Activated naive CD4-positive, alpha-beta T cell treated with anti-CD3 and anti-CD28 coated beads for 36 hours (primary cell): ENCODE measurements at regions not wholly inside any gene's neighbourhood (a gene's known extent, or its start where the extent isn't known, plus 50 kb on each side); places are given as distances from the start of the nearest gene placed in this dataset.
"Not testable (repeated sequence)": the region's sequence is repeated elsewhere in the genome, so short reads cannot be mapped to it uniquely, and the experiment has no call there.

ENCODE experiments used
- CTCF ChIA-PET: fragments of 350-600 bp; sonication (Branson Sonifier 250); formaldehyde crosslinking; loops from one replicate; lab custom pipeline; 2021; ENCODE audit warnings: antibody characterized with exemption; lab: Charles Lee
- DNase-seq: peaks from one replicate; pipeline ENCODE4 v3.0.0-alpha.2; 2020
- H3K27ac Mint-ChIP-seq: one replicate; pipeline ENCODE4 v1.8.0; 2021; ENCODE audit warnings: mild to moderate bottlenecking, mixed read lengths
- H3K27me3 Mint-ChIP-seq: one replicate; pipeline ENCODE4 v1.8.0; 2021; ENCODE audit warnings: low read depth, mixed read lengths
- H3K36me3 Mint-ChIP-seq: one replicate; pipeline ENCODE4 v1.8.0; 2021; ENCODE audit warnings: low read depth, mixed read lengths
- H3K4me1 Mint-ChIP-seq: one replicate; pipeline ENCODE4 v1.8.0; 2021; ENCODE audit warnings: low read depth, mixed read lengths
- H3K4me3 Mint-ChIP-seq: one replicate; pipeline ENCODE4 v1.8.0; 2021; ENCODE audit warnings: mild to moderate bottlenecking, moderate library complexity, mixed read lengths
- H3K9me3 Mint-ChIP-seq: one replicate; pipeline ENCODE4 v1.8.0; 2021; ENCODE audit warnings: mixed read lengths
- intact Hi-C: fragments of 100-400 bp; cut with micrococcal nuclease; formaldehyde crosslinking; loops from one replicate; pipeline ENCODE4 v1.15.1; 2023

- DNase-seq: no peak
- CTCF ChIA-PET: no interaction called here
These were observed 331.5 kb downstream of the NKX6-1 start for GRCh38 chr4:84167564-84167963.

GRCh38 chr4:84167093-84167492 is 332.0 kb downstream of the NKX6-1 start:
- H3K9me3 Mint-ChIP-seq: no peaks in the 10 kb centered on the region
- H3K27me3 Mint-ChIP-seq: peaks cover 7% of the 10 kb centered on the region
- intact Hi-C loops: no loop called here
- H3K4me1 Mint-ChIP-seq: no peaks in the 10 kb centered on the region
- no peak for DNase-seq
- no peak overlapping the region for H3K4me3 Mint-ChIP-seq
- CTCF ChIA-PET: no interaction called here
- H3K27ac Mint-ChIP-seq: no peak overlapping the region
- no peaks in the 10 kb centered on the region for H3K36me3 Mint-ChIP-seq

More at GRCh38 chr4:84167564-84167963, 331.5 kb downstream of the NKX6-1 start:
- no peak overlapping the region for H3K4me3 Mint-ChIP-seq
- H3K27me3 Mint-ChIP-seq: peaks cover 2% of the 10 kb centered on the region
- intact Hi-C loops: no loop called here
- no peaks in the 10 kb centered on the region for H3K4me1 Mint-ChIP-seq
- H3K27ac Mint-ChIP-seq: no peak overlapping the region
- H3K36me3 Mint-ChIP-seq: no peaks in the 10 kb centered on the region
- H3K9me3 Mint-ChIP-seq: no peaks in the 10 kb centered on the region

GRCh38 chr4:84166486-84166885 is 332.6 kb downstream of the NKX6-1 start:
- no peaks in the 10 kb centered on the region for H3K4me1 Mint-ChIP-seq

GRCh38 chr4:84164201-84164600 is 334.9 kb downstream of the NKX6-1 start:
- intact Hi-C loops: no loop called here
- H3K4me3 Mint-ChIP-seq: no peak overlapping the region
- no peak for DNase-seq
- H3K4me1 Mint-ChIP-seq: no peaks in the 10 kb centered on the region
- CTCF ChIA-PET: no interaction called here
- H3K27ac Mint-ChIP-seq: no peak overlapping the region
- no peaks in the 10 kb centered on the region for H3K9me3 Mint-ChIP-seq
- peaks cover 10% of the 10 kb centered on the region for H3K27me3 Mint-ChIP-seq
- no peaks in the 10 kb centered on the region for H3K36me3 Mint-ChIP-seq

More at GRCh38 chr4:84166486-84166885, 332.6 kb downstream of the NKX6-1 start:
- Mint-ChIP-seq H3K4me3 (no peak overlapping the region), H3K27ac (no peak overlapping the region), H3K9me3 (no peaks in the 10 kb centered on the region), H3K36me3 (no peaks in the 10 kb centered on the region), H3K27me3 (peaks cover 8% of the 10 kb centered on the region)
- intact Hi-C loops: no loop called here
- DNase-seq: no peak
- CTCF ChIA-PET: no interaction called here

GRCh38 chr4:84159762-84160161 is 339.3 kb downstream of the NKX6-1 start:
- Mint-ChIP-seq H3K4me1 (no peaks in the 10 kb centered on the region), H3K4me3 (no peak overlapping the region), H3K9me3 (no peaks in the 10 kb centered on the region), H3K36me3 (no peaks in the 10 kb centered on the region), H3K27ac (no peak overlapping the region), H3K27me3 (peaks cover 9% of the 10 kb centered on the region)
- CTCF ChIA-PET: no interaction called here
- no peak for DNase-seq
- intact Hi-C loops: no loop called here

- intact Hi-C loops: no loop called here
- CTCF ChIA-PET: no interaction called here
- Mint-ChIP-seq H3K9me3 (no peaks in the 10 kb centered on the region), H3K36me3 (no peaks in the 10 kb centered on the region), H3K27ac (no peak overlapping the region), H3K27me3 (peaks cover 9% of the 10 kb centered on the region), H3K4me1 (no peaks in the 10 kb centered on the region), H3K4me3 (no peak overlapping the region)
- DNase-seq: no peak
These were observed 340.4 kb downstream of the NKX6-1 start for GRCh38 chr4:84158670-84159069.

- Mint-ChIP-seq H3K27me3 (peaks cover 3% of the 10 kb centered on the region), H3K27ac (no peak overlapping the region), H3K36me3 (no peaks in the 10 kb centered on the region), H3K4me3 (no peak overlapping the region), H3K9me3 (no peaks in the 10 kb centered on the region), H3K4me1 (peaks cover 3% of the 10 kb centered on the region)
- no peak for DNase-seq
- CTCF ChIA-PET: no interaction called here
- intact Hi-C loops: no loop called here
These were observed 347.5 kb downstream of the NKX6-1 start for GRCh38 chr4:84151574-84151973.

- no peaks in the 10 kb centered on the region for H3K36me3 Mint-ChIP-seq
- H3K27me3 Mint-ChIP-seq: peaks cover 3% of the 10 kb centered on the region
- H3K27ac Mint-ChIP-seq: no peak overlapping the region
- no peak for DNase-seq
- H3K9me3 Mint-ChIP-seq: no peaks in the 10 kb centered on the region
- CTCF ChIA-PET: no interaction called here
- peaks cover 8% of the 10 kb centered on the region for H3K4me1 Mint-ChIP-seq
- intact Hi-C loops: no loop called here
- H3K4me3 Mint-ChIP-seq: no peak overlapping the region
These were observed 348.9 kb downstream of the NKX6-1 start for GRCh38 chr4:84150177-84150576.

GRCh38 chr4:84147831-84148230 is 351.3 kb downstream of the NKX6-1 start:
- intact Hi-C loops: no loop called here
- no peak overlapping the region for H3K27ac Mint-ChIP-seq
- no peaks in the 10 kb centered on the region for H3K36me3 Mint-ChIP-seq
- CTCF ChIA-PET: no interaction called here
- no peaks in the 10 kb centered on the region for H3K9me3 Mint-ChIP-seq
- H3K27me3 Mint-ChIP-seq: peaks cover 3% of the 10 kb centered on the region
- DNase-seq: no peak
- no peak overlapping the region for H3K4me3 Mint-ChIP-seq
- H3K4me1 Mint-ChIP-seq: peaks cover 8% of the 10 kb centered on the region

GRCh38 chr4:84146300-84146959 is 352.7 kb downstream of the NKX6-1 start:
- Mint-ChIP-seq H3K36me3 (no peaks in the 10 kb centered on the region), H3K4me1 (peaks cover 8% of the 10 kb centered on the region), H3K27ac (no peak overlapping the region), H3K9me3 (no peaks in the 10 kb centered on the region), H3K27me3 (peaks cover 3% of the 10 kb centered on the region), H3K4me3 (no peak overlapping the region)
- CTCF ChIA-PET: no interaction called here
- intact Hi-C loops: no loop called here
- DNase-seq: no peak

- H3K9me3 Mint-ChIP-seq: no peaks in the 10 kb centered on the region
- DNase-seq: no peak
- intact Hi-C loops: no loop called here
- H3K27ac Mint-ChIP-seq: no peak overlapping the region
- no peak overlapping the region for H3K4me3 Mint-ChIP-seq
- no peaks in the 10 kb centered on the region for H3K36me3 Mint-ChIP-seq
- peaks cover 8% of the 10 kb centered on the region for H3K4me1 Mint-ChIP-seq
- CTCF ChIA-PET: no interaction called here
- no peaks in the 10 kb centered on the region for H3K27me3 Mint-ChIP-seq
These were observed 353.9 kb downstream of the NKX6-1 start for GRCh38 chr4:84145176-84145575.

GRCh38 chr4:84126911-84127310 is 372.2 kb downstream of the NKX6-1 start:
- not testable (repeated sequence) for H3K4me3 Mint-ChIP-seq, H3K36me3 Mint-ChIP-seq, DNase-seq

GRCh38 chr4:84126061-84126787 is 372.9 kb downstream of the NKX6-1 start:
- Mint-ChIP-seq H3K36me3 (no peaks in the 10 kb centered on the region), H3K9me3 (peaks cover 2% of the 10 kb centered on the region), H3K27me3 (no peaks in the 10 kb centered on the region), H3K4me1 (no peaks in the 10 kb centered on the region), H3K4me3 (no peak overlapping the region), H3K27ac (no peak overlapping the region)
- intact Hi-C loops: no loop called here
- CTCF ChIA-PET: no interaction called here
- DNase-seq: no peak

More at GRCh38 chr4:84126911-84127310, 372.2 kb downstream of the NKX6-1 start:
- H3K27ac Mint-ChIP-seq, H3K4me1 Mint-ChIP-seq, H3K9me3 Mint-ChIP-seq, CTCF ChIA-PET, H3K27me3 Mint-ChIP-seq, intact Hi-C loops: not testable (repeated sequence)
